ENCODE measurements at regions not wholly inside any gene's neighbourhood (a gene's known extent, or its start where the extent isn't known, plus 50 kb on each side); places are given as distances from the start of the nearest gene placed in this dataset.
"Not testable (repeated sequence)": the region's sequence is repeated elsewhere in the genome, so short reads cannot be mapped to it uniquely, and the experiment has no call there.

DNA sequence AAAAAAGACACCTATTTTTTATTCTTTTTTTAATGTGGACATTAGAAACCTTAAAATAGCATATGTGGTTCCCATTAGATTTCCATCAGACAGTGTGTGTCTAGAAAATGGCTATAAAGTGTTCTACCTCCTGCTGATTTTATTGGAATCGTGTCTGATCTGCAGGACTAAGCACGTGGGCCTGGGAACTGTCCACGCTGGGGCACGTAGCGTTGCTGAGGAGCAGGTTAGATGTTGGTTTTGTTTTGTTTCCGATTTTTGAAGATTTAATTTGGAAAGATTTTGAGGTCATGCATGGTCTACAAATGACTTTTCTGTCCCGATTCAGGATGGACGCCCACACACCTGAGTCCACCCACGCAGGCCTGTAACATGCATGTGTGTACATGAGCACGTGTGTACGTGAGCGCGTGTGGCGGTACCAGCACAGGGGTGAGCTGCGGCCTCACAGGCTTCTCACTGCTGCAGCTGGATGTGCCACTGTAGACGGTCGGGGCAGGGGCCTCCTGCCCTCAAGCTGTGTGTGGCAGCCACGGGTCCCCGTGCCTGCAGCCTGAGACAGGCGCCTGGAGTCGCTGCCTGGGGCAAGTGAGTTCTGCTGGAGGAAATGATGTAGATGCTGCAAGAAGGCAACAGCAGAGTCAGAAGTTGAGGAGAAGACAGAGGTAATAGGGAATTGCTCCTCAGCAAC is 99.7 kb upstream of the CTDP1 start:
- no peak for DNase-seq

DNA sequence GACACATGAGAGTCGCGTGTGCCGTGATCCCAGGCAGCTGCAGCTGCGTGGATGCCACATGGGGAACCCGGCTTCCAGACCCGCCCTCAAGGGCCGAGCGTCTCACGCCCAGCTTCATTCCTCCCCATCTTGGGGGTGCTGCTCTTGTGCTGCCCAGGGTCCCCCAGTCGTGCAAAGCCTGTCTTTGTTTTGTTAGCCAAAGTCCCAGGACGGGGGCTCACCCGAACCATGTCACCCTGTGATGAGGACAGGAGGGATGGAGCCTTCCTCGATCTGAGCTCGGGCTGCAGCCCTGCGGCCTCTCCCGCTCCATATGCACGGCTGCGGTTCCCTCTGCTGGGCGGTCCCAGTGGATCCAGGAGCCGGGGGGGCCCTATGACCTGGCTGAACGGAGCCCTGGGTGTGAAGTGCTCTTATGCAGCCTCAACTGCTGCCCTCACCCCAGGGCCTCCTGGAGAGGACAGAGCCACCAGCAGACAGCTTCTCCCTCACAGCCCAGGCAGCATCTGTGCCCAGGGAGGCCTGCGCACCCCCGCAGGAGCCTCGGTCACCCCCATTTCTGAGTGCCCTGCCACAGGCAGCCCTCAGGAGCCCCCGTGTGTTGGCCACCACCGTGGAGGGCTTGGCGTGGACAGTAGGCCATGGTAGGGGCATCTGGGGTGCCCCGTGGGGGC is 99.0 kb upstream of the CTDP1 start:
- DNase-seq, result no peak

DNA sequence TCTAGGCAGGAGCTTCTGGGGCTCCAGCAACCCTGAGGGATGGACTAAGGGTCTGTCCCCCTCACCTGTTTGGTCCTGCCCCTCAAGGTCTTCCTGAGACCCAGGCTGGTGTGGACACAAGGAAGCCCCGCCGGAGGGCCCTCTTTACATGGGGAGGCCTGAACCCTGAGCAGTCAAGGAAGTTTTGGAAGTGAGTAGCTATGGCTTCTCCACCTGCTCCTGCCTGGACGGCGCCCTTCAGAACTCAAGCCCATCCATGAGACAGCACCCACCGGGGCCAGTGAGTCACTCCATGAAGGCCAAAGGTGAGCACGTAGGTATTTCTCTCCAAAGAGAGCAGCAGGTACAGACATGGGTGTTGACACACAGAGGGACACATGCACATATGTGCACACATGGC is 98.2 kb upstream of the CTDP1 start:
- no peak for DNase-seq

DNA sequence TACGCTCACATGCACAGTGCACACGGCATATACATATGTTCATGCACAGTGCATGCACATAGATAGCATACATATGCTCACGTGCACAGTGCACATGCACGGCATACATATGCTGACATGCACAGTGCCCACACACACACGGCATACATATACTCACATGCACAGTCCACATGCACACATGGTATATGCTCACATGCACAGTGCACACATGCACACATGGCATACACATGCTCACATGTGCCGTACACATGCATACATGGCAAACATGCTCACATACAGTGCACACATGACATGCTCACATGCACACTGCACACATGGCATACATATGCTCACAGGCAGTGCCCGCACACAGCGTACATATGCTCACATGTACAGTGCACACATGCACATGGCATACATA is 97.7 kb upstream of the CTDP1 start:
- no peak for DNase-seq

DNA sequence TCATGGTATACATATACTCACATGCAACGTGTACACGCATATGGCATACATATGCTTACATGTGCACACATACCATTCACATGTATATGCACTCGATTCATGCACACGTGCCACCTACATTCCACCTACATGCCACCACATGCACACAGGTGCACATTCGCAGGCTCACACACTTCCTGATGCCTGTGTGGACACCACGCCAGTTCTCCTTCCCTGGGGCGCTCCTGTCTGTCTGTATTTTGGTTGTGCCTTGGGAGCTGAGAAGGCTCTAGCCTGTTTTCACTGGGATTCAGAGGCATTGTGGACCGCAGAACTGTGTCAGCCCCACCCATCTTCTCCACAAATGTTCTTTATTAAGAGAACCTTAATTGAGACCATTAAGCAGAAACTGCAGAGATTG is 96.6 kb upstream of the CTDP1 start:
- DNase-seq, result no peak

DNA sequence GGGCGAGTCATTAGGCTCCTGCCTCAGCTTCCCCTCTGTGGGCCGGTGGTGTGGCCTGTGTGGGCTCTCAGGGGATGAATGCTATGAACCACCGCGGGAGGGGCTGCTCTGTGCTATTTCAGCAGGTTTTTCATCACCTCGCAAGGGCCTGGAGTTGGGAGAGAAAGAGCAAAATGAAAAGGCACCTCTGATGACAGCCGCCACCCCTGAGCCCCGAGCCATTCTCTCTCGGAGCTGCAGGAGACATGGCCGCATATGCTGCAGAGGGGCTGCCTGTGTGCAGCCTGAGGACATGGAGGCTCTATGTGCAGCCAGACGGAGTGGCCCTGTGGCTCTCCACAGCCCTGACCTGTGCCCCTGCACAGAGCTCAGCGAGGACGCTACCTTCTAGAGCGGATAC is 96.2 kb upstream of the CTDP1 start:
- DNase-seq, result no peak

DNA sequence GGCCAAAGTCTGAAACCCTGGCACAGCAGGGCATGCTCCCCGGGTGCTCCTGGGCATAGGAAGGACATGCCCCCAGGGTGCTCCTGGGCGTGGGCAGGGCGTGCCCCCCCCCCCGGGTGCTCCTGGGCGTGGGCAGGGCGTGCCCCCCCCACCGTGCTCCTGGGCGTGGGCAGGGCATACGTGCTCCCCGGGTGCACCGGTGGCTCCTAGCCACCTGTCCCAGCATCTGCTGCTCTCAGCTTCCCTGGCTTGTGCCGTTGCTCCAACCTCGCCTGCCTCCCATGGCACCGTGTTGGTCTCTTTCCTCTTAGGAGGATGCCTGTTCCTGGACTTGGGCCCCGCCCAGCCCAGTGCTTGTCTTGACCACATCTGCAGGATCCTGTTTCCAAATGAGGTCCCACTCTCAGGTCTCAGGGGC is 95.6 kb upstream of the CTDP1 start:
- DNase-seq, result no peak

DNA sequence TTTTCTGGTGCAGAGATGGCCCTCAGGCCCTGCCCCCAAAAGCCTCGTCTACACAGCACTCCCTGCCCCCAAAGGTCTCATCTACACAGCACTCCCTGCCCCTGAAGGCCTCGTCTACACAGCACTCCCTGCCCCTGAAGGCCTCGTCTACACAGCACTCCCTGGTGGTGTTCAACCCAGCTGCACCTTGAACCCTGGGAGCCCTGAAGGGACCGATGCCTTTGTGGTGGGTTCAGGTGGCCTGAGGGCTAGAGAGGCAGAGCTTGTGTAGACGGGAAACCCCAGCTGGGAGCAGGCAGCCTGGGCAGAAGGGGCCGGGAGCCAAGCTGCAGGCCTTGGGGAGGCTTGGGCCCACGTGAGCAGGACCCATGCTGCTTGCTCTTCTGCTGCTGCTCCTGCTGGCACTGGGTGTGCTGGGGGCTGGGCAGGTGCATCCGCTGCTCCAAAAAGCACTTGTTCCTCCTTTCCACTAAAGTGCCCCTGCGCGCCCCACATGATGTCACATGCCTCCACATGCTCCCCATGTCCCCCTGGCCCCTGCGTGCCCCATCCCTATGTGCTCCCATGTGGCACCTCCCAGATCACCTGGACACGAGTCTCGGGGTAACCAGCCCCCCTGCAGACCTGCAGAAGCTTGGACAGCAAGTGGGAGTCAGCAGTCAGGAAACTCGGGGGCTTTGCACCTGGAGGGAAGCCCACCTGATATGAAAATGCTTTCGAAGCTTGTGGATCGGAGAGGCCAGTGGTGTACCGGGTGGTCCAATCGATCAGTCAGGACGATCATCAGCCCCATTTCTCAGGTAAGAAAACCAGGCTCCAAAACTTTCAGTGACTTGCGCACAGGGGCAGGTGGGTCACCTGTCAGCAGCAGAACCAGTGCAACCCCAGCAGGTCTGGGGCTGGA is 94.9 kb upstream of the CTDP1 start:
- no peak for DNase-seq

DNA sequence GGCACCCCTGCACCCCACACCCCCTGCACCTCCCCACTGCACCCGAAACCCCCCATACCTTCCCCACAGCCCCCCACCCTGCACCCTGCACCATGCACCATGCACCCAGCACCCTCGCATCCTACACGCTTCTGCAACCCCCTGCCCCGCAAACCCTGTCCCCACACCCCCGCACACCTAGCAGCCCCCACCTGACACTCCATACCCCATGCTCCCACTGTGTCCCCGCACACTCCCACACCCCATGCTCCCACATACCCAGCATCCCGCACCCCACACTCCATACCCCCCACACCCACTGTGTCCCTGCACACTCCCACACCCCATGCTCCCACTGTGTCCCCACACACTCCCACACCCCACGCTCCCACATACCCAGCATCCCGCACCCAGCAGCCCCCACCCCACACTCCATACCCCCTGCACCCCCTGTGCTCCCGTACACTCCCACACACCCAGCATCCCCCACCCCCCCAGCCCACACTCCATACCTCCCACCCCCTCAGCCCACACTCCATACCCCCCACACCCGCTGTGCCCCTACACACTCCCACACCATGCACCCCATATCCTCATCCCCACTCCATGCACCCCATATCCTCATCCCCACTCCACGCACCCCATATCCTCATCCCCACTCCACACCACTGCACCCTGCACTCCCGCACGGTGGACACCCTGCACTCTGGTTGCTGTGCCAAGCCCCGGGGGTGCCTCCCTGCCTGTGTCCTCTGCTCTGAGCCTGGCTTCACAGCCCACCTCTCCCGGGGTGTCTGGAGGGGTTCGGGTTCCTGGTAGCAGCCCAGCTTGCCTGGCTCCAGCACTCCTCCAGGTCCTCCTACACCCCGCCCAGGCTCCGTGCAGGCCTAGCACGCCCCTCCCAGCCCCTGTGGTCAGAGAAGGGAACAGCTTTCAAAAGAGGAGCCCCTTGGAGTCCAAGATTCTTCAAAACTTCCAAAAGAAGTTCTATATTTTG is 93.9 kb upstream of the CTDP1 start:
- no peak for DNase-seq

DNA sequence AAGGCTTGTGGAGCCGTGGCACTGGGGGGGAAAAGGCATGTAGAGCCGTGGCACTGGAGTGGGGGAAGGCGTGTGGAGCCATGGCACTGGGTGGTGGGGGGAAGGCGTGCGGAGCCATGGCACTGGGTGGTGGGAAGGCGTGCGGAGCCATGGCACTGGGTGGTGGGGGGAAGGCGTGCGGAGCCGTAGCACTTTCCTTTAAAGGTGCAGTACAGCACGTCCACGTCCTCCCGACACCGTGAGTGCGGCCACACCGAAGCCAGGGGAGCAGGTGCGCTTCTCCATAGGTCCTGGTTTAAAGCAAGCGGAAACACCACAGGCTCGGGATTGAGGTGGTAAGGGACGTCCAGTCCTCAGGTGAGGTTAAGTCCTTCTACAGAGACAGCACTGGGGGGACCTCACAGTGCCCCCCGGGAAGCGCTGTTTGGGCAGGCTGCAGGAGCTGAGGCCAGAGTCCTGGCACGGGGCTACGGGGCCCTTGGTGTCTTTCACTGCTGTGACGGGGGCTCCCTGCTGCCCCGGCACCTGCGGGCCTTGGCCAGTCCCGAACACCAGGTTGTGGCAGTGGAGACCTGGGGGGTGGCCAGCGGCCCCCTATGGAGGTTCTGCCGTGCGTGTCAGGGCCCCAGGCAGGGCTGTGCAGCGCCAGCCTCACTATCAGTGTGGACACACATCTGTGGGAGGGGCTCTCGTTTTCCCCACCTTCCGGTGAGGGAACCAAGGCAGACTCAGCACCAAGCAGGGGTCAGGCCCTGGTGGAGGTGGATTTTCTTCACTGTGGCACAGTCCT is 93.0 kb upstream of the CTDP1 start:
- DNase-seq, result no peak

DNA sequence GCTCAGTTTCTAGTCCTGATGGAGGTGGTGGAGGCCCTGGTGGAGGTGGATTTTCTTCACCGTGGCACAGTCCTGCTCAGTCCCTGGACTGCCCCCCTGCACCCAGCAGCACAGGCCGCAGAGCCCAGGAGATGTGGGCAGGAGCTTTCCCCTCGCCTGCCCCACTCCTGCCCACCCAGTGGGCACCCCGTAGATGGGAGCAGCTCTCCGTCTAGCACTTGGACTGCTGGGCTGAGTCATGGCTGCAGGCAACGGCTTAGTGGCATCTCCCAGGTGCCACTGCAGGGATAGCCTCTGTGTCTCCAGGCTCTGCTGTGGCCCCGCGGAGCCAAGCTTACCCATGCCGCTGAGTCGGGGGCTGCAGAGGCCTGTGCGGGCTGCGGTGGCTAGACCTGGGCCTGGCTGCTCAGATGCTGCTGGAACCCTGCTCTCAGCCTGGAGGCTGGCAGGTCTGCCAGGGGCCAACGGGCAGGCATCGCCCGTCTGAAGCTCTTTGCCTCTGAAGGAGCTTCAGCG is 92.3 kb upstream of the CTDP1 start:
- DNase-seq, result no peak

DNA sequence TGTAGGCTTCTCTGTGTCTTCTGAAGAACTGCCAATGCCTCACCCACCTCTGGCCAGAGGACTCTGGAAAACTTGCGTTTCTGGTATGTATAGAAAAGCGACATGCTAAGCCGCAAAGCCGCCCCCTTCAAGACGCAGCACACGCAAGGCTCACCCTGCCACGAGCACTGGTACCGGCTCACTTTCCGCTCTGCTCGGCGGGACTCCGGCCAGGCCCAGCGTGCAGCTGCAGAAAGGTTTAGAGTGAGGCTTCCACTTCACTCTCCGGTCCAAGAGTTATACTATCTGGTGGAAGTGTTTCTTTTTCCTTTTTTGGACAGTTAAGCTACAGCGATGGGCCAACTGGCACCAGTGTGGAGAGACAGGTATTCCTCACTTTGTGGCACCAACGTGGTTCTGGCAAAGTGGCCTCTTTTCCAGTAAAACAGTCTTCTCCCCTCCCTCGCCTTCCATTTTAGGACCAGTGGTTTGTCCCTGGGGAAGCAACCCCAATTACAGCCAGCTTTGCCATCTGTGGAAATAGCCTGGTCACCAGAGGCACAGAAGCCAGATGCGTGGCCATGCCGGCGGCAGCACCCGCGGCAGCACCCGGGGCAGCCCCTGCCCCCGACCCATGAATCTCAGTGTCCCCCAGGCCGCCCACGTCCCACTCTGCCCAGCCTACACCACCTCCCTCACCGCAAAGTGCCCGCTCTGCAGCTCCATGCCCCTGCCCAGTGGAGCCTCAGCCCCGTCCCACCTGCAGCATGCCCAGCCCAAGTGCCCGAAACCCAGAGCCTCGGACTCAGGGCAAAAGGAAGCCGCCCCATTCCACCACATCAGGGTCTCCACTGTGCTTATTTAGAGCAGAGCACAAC is 91.6 kb upstream of the CTDP1 start:
- no peak for DNase-seq

DNA sequence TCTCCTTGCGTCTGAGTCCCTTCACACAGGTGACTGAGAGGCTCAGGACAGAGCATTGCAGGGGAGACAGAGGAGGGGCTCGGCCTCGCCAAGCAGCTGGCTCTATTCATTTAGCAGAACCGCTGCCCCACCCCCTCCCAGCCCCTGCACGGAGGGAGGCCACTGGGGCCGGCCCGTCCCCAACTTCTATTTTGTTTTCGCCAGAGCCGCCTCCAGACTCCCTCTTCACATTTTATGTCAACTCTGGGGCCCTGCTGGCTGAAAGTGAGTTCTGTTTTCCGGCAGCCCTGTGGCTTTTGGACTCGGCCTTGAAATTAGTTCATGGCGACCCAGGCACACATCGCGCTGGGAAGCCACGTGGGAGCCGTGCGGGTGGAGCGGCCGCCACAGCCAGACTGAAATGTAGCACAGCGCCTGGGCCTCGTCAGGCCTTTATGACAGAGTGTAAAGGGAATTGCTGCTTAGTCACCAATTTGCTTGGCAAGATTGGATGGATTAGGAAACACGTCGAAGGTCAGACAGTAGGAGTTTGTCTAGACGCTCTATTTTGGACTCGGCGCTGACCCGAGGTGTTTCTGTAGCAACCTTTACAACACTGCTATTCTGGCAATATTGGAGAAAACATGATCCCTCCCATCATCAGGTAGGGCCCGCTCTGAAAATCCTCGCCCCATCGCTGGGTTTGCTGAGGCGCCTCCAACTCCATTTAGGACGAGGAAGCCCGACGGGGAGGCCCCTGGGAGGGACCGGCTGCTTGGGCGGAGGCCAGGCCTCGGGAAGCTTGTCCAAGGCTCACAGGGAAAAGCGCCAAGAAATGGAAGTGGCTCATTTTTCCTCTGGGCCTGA is 90.7 kb upstream of the CTDP1 start:
- DNase-seq, result peak in 1 of 2 donors; percentile 39

DNA sequence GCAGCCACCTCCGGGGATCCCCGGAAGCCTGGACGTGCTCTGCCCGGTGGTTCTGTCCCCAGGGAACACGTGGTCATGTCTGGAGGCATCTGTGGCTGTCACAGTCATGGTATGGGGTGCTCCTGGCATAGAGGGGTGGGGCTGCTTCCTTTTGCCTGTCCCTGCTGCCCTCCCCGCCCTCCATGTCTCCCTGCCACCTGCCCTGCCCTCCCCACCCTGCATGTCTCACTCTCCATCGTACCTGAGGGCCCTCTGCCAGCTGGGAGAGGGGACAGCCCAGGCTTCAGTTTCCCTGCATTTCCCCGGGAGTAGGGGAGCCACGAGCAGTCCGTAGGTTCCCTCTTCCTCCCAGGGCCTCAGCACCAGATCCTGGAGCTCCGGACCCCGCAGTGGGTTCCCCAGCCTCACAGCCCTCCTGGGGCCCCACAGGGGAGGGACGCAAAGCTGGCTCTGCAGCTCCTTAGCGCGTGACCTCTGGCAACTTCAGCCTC is 90.0 kb upstream of the CTDP1 start:
- no peak for DNase-seq

DNA sequence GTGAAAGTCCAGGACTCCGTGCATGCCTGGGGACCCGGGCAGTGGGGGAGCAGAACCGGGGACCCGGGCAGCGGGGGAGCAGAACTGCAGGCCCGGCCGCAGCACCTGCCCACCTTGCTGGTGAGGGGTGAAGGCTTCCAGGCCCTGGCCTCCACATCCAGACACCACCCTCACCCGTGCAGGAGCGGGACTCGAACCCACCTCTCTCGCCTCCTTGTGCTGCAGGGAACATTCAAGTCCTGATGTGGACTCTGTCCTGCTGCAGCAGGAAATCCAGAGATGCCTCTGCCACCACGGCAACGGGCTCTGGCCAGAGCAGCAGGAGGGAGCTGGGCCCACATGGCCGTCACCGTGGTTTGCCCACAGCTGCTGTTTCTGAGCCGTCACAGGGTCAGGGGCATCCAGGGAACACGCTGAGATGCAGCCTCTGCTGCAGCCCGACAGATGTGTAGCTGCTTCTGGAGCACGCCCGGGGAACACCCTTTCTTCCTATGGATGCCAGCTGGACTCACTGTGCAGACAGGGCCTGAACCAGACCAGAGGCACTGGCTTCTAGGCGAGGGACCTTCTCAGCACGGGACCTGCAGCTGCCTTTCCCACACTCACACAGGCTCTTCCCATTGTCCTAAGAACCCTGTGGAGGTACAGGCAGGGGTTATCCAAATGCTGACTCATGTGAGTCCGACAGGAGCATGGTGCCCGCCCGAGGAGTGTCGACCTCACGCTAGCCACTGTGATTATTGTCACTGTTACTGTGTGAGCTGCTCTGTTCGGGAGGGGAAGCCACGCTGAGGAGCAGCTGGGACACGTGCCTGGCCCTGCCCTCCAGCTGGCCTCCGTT is 89.2 kb upstream of the CTDP1 start:
- no peak for DNase-seq

DNA sequence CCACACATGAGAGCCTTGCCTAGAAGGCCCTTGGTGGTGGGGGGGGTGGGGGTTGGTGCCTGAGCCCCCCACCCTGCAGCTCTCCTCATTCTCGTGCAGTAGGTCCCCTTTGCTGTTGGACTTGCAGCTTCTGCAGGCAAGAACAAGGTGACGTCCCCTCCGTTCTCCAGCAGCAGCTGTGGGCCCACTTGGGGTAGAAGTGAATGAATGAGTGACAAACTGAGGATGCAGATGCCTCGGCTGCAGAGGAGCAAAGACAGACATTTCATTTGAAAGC is 88.6 kb upstream of the CTDP1 start:
- no peak for DNase-seq

DNA sequence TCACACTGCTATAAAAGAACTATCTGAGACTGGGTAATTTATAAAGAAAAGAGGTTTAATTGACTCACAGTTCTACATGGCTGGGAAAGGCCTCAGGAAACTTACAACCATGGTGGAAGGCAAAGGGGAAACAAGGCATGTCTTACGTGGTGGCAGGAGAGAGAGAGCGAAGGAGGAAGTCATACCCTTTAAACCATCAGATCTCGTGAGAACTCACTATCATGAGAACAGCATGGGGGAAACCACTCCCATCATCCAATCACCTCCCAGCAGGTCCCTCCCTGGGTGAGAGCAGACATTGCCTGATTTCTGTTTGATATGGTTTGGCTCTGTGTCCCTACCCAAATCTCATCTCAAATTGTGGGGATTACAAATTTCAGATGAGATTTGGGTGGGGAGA is 86.9 kb upstream of the CTDP1 start:
- DNase-seq, result not testable (repeated sequence)

DNA sequence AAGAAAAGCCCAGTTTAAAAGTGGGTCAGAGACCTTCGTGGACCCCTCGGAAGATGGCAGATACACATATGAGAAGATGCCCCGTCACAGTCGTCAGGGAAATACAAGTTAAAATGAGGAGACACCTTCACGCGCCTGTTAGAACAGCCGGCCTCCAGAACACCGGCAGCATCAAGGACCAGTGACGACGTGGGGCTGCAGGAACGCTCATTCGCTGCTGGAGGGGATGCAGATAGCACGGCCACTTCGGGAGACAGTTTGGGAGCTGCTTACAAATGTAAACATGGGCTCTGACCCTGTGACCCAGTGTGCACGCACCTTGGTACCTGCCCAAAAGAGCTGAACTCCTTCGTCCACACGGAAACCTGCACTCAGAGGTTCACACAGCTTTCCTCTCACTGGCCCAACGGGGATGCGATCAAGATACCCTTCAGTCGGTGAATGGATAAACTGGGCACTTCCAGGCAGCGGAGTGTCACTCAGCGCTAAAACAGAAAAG is 83.7 kb upstream of the CTDP1 start:
- no peak for DNase-seq
